ENCODE measurements at regions not wholly inside any gene's neighbourhood (a gene's known extent, or its start where the extent isn't known, plus 50 kb on each side); places are given as distances from the start of the nearest gene placed in this dataset.

DNA sequence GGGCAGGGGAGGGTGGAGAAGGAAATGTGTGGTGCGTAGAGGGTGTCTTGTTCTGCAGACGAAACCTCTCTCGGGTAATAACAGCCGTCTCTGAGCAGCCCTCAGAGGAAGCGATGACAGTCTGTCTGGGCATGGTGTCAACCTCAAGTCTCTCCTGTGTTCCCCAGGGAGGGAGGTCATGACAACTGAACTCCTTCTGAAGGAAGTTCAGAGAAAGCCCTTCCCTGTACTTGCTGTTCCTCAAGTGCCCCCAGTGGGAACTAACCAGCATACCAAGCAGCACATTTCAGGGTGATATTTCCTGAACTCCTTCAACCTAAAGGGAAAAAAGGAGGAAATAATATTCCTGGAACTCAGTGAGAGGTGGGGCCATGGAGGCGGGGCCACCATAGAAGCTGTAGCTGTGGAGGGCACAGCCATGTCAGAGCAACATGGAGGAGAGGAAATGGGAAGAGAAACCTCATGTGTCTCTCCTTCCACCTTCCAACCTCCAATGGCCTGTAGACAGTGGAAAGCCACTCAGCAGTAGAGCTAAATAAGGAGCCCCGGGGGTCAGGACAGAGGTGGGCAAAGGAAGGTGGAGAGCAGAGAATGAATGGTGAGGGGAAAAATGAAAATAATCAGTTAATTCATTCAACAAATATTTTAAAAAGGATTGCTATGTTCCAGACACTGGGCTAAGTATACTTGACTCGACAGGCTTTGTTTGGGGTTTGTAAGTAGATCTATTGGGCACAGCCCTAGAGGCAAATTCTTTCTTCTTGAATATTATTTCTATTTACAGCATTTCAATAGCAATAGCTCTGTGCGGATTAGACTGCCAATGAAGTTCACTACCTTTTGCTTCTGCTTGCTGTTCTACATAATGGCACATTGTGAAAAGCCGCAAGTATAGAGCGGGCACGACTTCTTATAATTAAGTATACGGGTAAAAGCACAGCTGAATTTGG lies 61.0 kb upstream of the AOAH start:
- peaks cover 3% of the 10 kb centered on the region; the same call in 1 of the 2 replicates for H3K27me3 ChIP-seq (ENCODE audit: low read depth, low read length)
- peaks cover 4% of the 10 kb centered on the region for H3K36me3 ChIP-seq (replicated peaks; ENCODE audit: low read depth, low read length)
- H4K20me1 ChIP-seq (ENCODE audit: insufficient read depth, low read length) = no peaks in the 10 kb centered on the region
- H3K4me3 ChIP-seq (ENCODE audit: low read length) = peak overlapping the region; percentile 17
- 0 out of 2 replicates have a peak, but pooled peaks cover 6% of the 10 kb centered on the region for H3K9me3 ChIP-seq (ENCODE audit: insufficient read depth, low read length)
- H3K27ac ChIP-seq (ENCODE audit: low read length) = no peak overlapping the region
- H3K9ac ChIP-seq (ENCODE audit: low read length) = no peak overlapping the region
- no peaks in the 10 kb centered on the region for H3K79me2 ChIP-seq (ENCODE audit: low read length)
- no peak for TF ChIP-seq EZH2phosphoT487 (IDR thresholded peaks at IDR 0.05; ENCODE audit: low read depth)
- TF ChIP-seq, protein P1, sequence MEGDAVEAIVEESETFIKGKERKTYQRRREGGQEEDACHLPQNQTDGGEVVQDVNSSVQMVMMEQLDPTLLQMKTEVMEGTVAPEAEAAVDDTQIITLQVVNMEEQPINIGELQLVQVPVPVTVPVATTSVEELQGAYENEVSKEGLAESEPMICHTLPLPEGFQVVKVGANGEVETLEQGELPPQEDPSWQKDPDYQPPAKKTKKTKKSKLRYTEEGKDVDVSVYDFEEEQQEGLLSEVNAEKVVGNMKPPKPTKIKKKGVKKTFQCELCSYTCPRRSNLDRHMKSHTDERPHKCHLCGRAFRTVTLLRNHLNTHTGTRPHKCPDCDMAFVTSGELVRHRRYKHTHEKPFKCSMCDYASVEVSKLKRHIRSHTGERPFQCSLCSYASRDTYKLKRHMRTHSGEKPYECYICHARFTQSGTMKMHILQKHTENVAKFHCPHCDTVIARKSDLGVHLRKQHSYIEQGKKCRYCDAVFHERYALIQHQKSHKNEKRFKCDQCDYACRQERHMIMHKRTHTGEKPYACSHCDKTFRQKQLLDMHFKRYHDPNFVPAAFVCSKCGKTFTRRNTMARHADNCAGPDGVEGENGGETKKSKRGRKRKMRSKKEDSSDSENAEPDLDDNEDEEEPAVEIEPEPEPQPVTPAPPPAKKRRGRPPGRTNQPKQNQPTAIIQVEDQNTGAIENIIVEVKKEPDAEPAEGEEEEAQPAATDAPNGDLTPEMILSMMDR (IDR thresholded peaks at IDR 0.05; ENCODE audit: low read depth, low read length) = no peak
- H3K4me1 ChIP-seq (ENCODE audit: low read length) = peaks cover 11% of the 10 kb centered on the region
- H2AFZ ChIP-seq (ENCODE audit: low read depth, low read length) = no peak overlapping the region; the same call in 1 of the 2 replicates
- H3K4me2 ChIP-seq (ENCODE audit: low read length) = peak overlapping the region; percentile 36

DNA sequence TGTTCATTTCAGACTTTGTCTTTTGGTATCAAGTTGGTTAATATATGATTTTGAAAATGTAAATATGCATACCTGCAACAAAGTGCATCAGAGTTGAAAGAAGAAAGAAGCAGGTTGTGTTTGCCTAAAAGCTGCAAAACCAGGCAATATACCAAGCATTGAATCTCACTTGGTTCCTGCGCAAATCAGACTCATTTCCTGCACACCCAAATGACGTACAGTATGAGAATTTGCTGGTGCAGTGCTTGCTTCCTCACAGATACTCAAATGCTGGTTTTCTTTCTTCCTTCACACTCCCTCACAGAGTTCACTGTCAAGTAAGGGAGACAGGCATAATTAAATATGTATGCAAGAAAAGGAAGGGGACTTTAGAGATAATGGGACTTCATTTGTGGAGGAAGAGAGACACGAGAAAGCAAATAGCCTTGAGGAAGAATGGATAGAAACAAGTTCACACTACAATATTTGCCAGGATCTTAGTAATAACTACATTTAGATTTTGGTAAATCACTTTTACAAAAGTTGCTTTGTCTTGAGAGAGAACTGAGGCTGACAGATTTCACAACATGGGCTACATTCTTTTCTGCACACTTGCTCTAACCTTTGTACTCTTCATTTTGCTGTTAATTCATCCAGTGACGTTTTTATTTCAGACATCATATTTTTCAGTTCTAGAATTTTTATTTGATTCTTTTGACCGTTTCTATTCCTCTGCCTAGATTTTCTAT lies 56.9 kb upstream of the AOAH start:
- H3K4me2 ChIP-seq (ENCODE audit: low read length) = no peak overlapping the region
- H3K4me3 ChIP-seq (ENCODE audit: low read length) = no peak overlapping the region
- no peak overlapping the region for H2AFZ ChIP-seq (ENCODE audit: low read depth, low read length)
- H3K27me3 ChIP-seq (ENCODE audit: low read depth, low read length) = peaks cover 7% of the 10 kb centered on the region; the same call in 1 of the 2 replicates
- no peaks in the 10 kb centered on the region for H3K79me2 ChIP-seq (ENCODE audit: low read length)
- 0 out of 2 replicates have a peak, but pooled peaks cover 6% of the 10 kb centered on the region for H3K9me3 ChIP-seq (ENCODE audit: insufficient read depth, low read length)
- H3K9ac ChIP-seq (ENCODE audit: low read length) = no peak overlapping the region
- peaks cover 4% of the 10 kb centered on the region for H3K36me3 ChIP-seq (replicated peaks; ENCODE audit: low read depth, low read length)
- peaks cover 11% of the 10 kb centered on the region for H3K4me1 ChIP-seq (ENCODE audit: low read length)
- TF ChIP-seq, protein P1 (IDR thresholded peaks at IDR 0.05; ENCODE audit: low read depth, low read length) = no peak
- TF ChIP-seq EZH2phosphoT487 (IDR thresholded peaks at IDR 0.05; ENCODE audit: low read depth) = no peak
- H3K27ac ChIP-seq (ENCODE audit: low read length) = no peak overlapping the region
- no peaks in the 10 kb centered on the region for H4K20me1 ChIP-seq (ENCODE audit: insufficient read depth, low read length)

DNA sequence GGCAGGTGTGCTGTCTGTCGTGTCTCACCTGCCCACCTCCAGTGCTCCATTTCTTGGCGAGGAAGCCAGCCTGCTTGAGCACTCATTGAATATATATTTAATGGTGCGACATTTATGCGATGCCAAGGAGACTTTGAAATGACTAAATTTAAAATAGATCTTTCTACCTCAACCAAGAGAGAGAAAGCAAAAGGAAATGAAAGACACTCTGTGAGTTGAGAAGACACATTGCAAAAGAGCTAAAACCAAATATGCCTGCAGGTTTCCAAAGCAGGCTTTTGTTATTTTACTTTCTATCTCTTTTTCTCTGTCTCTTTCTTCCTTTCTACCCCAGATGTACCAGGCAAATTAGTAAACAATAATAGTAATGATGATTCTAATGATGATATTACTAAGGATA lies 53.6 kb upstream of the AOAH start:
- no peak overlapping the region for H3K4me2 ChIP-seq (ENCODE audit: low read length)
- no peak overlapping the region for H3K4me3 ChIP-seq (ENCODE audit: low read length)
- H2AFZ ChIP-seq (ENCODE audit: low read depth, low read length) = no peak overlapping the region
- peaks cover 4% of the 10 kb centered on the region for H3K36me3 ChIP-seq (replicated peaks; ENCODE audit: low read depth, low read length)
- no peaks in the 10 kb centered on the region for H4K20me1 ChIP-seq (ENCODE audit: insufficient read depth, low read length)
- H3K27me3 ChIP-seq (ENCODE audit: low read depth, low read length) = peaks cover 7% of the 10 kb centered on the region; the same call in 1 of the 2 replicates
- H3K9ac ChIP-seq (ENCODE audit: low read length) = no peak overlapping the region
- H3K79me2 ChIP-seq (ENCODE audit: low read length) = no peaks in the 10 kb centered on the region
- no peak for TF ChIP-seq EZH2phosphoT487 (IDR thresholded peaks at IDR 0.05; ENCODE audit: low read depth)
- TF ChIP-seq, protein P1 (IDR thresholded peaks at IDR 0.05; ENCODE audit: low read depth, low read length) = no peak
- no peak overlapping the region for H3K27ac ChIP-seq (ENCODE audit: low read length)
- H3K9me3 ChIP-seq (ENCODE audit: insufficient read depth, low read length) = 0 out of 2 replicates have a peak, but pooled peaks cover 6% of the 10 kb centered on the region
- peaks cover 13% of the 10 kb centered on the region for H3K4me1 ChIP-seq (ENCODE audit: low read length)

DNA sequence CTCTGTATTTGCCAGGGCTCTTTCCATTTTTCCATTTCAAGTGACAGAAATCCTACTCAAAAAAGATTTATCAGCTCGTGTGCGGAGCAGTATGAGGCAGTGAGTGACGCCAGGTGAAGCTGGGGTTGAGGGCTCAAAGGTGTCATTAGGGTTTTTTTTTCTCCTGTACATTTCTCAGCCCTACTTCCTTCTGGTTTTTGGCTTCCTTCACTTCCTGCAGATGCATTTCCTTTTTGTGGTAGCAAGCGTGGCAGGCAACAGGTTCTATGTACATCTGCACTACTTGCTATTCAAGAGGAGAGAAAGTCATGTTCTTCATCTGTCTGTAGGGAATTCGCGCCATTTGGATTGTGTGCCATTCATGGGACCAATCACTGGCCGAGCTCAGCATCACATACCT lies 52.8 kb upstream of the AOAH start:
- Histone ChIP-seq H3K36me3 (replicated peaks; ENCODE audit: low read depth, low read length) (peaks cover 4% of the 10 kb centered on the region), H3K27ac (ENCODE audit: low read length) (no peak overlapping the region), H4K20me1 (ENCODE audit: insufficient read depth, low read length) (no peaks in the 10 kb centered on the region), H3K9ac (ENCODE audit: low read length) (no peak overlapping the region), H3K27me3 (ENCODE audit: low read depth, low read length) (peaks cover 7% of the 10 kb centered on the region; the same call in 1 of the 2 replicates), H3K9me3 (ENCODE audit: insufficient read depth, low read length) (0 out of 2 replicates have a peak, but pooled peaks cover 6% of the 10 kb centered on the region), H3K4me3 (ENCODE audit: low read length) (no peak overlapping the region), H3K4me2 (ENCODE audit: low read length) (no peak overlapping the region), H2AFZ (ENCODE audit: low read depth, low read length) (no peak overlapping the region), H3K4me1 (ENCODE audit: low read length) (peaks cover 13% of the 10 kb centered on the region), H3K79me2 (ENCODE audit: low read length) (no peaks in the 10 kb centered on the region)
- no peak for TF ChIP-seq EZH2phosphoT487 (IDR thresholded peaks at IDR 0.05; ENCODE audit: low read depth)
- TF ChIP-seq, protein P1 (IDR thresholded peaks at IDR 0.05; ENCODE audit: low read depth, low read length) = no peak

Data from OCI-LY3 (cell line).